ENCODE measurements at regions not wholly inside any gene's neighbourhood (a gene's known extent, or its start where the extent isn't known, plus 50 kb on each side); places are given as distances from the start of the nearest gene placed in this dataset.

DNA sequence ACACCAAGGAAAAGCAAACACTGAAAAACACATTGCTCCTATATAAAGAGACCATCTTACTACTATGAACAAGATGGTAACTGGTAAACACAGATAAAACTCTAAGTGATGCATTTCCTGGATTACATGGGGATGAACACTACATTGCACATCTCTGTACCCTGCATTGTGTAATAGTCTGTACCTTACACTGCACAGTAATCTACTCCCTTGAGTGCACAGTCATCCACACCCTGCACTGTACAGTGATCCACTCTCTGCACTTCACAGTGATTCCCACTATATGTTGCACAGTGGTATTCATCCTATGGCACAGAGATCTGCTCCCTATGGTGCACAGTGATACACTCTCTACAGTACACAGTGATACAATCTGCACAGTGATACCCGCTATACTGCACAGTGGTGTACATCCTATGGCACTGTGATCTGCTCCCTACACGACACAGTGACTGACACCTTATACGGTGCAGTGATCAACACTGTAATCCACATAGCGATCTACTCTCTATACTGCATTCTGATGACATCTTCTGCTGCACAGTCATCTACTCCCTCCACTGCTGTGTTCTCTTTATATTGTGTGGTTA is 462.2 kb upstream of the RGPD4 start:
- H3K27ac Mint-ChIP-seq = no peak overlapping the region

DNA sequence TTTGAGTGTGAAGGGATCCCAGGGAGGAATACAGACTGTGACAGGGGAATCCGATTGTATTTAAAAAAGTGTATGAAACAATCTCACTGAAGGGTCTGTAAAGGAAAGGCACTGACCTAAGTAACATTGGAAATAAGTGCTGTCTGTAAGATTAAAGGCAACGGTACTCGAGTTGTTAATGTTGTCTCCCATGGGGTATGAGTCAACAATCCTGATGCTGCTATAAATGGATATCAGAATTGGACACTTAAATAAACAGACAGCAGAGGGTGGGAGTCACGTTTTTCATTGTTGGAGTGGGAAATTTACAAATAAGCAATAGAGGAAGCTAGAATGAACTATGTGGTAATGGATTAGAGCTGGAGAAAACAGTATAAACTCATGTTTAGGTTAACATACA is 452.4 kb upstream of the RGPD4 start:
- no peak overlapping the region for H3K4me3 ChIP-seq (replicated peaks in 1 of 3; ENCODE audit: low read depth in 2 of 3, low read length in 3 of 3)
- no peaks in the 10 kb centered on the region for H3K36me3 Mint-ChIP-seq
- H2AFZ ChIP-seq (ENCODE audit: insufficient read depth, low read depth, low read length, poor library complexity, severe bottlenecking) = no peak overlapping the region
- H3K79me2 ChIP-seq (ENCODE audit: insufficient read depth, low read length) = no peaks in the 10 kb centered on the region
- 90% methylated on average over 3 of the region's 4 CpGs for WGBS (ENCODE audit: insufficient coverage)
- H3K36me3 ChIP-seq (replicated peaks in 1 of 2; ENCODE audit: control insufficient read depth in 1 of 2, insufficient read depth in 2 of 2, low read length in 2 of 2) = no peaks in the 10 kb centered on the region
- H3K27me3 ChIP-seq (ENCODE audit: control insufficient read depth in 2 of 2, insufficient read depth in 2 of 2, low read length in 2 of 2) = no peaks in the 10 kb centered on the region
- H3K4me3 Mint-ChIP-seq = no peak overlapping the region
- no peaks in the 10 kb centered on the region for H3K27me3 Mint-ChIP-seq (ENCODE audit: low read depth in 3 of 3)
- TF ChIP-seq, protein P1, sequence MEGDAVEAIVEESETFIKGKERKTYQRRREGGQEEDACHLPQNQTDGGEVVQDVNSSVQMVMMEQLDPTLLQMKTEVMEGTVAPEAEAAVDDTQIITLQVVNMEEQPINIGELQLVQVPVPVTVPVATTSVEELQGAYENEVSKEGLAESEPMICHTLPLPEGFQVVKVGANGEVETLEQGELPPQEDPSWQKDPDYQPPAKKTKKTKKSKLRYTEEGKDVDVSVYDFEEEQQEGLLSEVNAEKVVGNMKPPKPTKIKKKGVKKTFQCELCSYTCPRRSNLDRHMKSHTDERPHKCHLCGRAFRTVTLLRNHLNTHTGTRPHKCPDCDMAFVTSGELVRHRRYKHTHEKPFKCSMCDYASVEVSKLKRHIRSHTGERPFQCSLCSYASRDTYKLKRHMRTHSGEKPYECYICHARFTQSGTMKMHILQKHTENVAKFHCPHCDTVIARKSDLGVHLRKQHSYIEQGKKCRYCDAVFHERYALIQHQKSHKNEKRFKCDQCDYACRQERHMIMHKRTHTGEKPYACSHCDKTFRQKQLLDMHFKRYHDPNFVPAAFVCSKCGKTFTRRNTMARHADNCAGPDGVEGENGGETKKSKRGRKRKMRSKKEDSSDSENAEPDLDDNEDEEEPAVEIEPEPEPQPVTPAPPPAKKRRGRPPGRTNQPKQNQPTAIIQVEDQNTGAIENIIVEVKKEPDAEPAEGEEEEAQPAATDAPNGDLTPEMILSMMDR (IDR thresholded peaks at IDR 0.05) = no peak
- H3K4me1 ChIP-seq (ENCODE audit: control insufficient read depth in 1 of 2, insufficient read depth in 2 of 2, low read length in 2 of 2) = no peaks in the 10 kb centered on the region
- no peaks in the 10 kb centered on the region for H3K4me1 Mint-ChIP-seq
- intact Hi-C loops (cut with micrococcal nuclease) = no loop called here
- peaks cover 0 to 5% (median 3%) of the 10 kb centered on the region in 7 donors for H3K9me3 Mint-ChIP-seq
- H3K27ac Mint-ChIP-seq = no peak overlapping the region
- no peak overlapping the region for H3K9ac ChIP-seq (ENCODE audit: insufficient read depth, low read length, poor library complexity, severe bottlenecking)
- peaks cover 3% of the 10 kb centered on the region in 2 donors for H3K9me3 ChIP-seq (replicated peaks in 1 of 2; ENCODE audit: control insufficient read depth in 1 of 2, insufficient read depth in 1 of 2, low read length in 2 of 2)
- DNase-seq = no peak
- H3K27ac ChIP-seq (ENCODE audit: low read depth in 1 of 2, low read length in 2 of 2) = no peak overlapping the region
- H4K20me1 ChIP-seq (ENCODE audit: insufficient read depth, low read length) = no peaks in the 10 kb centered on the region
- H3K4me2 ChIP-seq (replicated peaks; ENCODE audit: extremely low read depth, low read length, poor library complexity, severe bottlenecking) = no peak overlapping the region

More for the DNA sequence above, 462.2 kb upstream of the RGPD4 start:
- H3K4me3 ChIP-seq (replicated peaks in 1 of 3; ENCODE audit: low read depth in 2 of 3, low read length in 3 of 3) = no peak overlapping the region
- no peaks in the 10 kb centered on the region for H3K27me3 Mint-ChIP-seq (ENCODE audit: low read depth in 3 of 3)
- no peak overlapping the region for H3K4me3 Mint-ChIP-seq
- H3K36me3 Mint-ChIP-seq = no peaks in the 10 kb centered on the region
- H4K20me1 ChIP-seq (ENCODE audit: insufficient read depth, low read length) = no peaks in the 10 kb centered on the region
- H3K27me3 ChIP-seq (ENCODE audit: control insufficient read depth in 2 of 2, insufficient read depth in 2 of 2, low read length in 2 of 2) = no peaks in the 10 kb centered on the region
- no peaks in the 10 kb centered on the region for H3K79me2 ChIP-seq (ENCODE audit: insufficient read depth, low read length)
- H3K4me1 Mint-ChIP-seq = no peaks in the 10 kb centered on the region
- DNase-seq = no peak
- peaks cover 0 to 18% (median 5%) of the 10 kb centered on the region in 7 donors for H3K9me3 Mint-ChIP-seq
- 100% methylated on average over 2 of the region's 4 CpGs for WGBS (ENCODE audit: insufficient coverage)
- H3K4me1 ChIP-seq (ENCODE audit: control insufficient read depth in 1 of 2, insufficient read depth in 2 of 2, low read length in 2 of 2) = no peaks in the 10 kb centered on the region
- H3K9me3 ChIP-seq (replicated peaks in 1 of 2; ENCODE audit: control insufficient read depth in 1 of 2, insufficient read depth in 1 of 2, low read length in 2 of 2) = no peaks in the 10 kb centered on the region
- H3K4me2 ChIP-seq (replicated peaks; ENCODE audit: extremely low read depth, low read length, poor library complexity, severe bottlenecking) = no peak overlapping the region
- no peaks in the 10 kb centered on the region for H3K36me3 ChIP-seq (replicated peaks in 1 of 2; ENCODE audit: control insufficient read depth in 1 of 2, insufficient read depth in 2 of 2, low read length in 2 of 2)
- TF ChIP-seq, protein P1 (IDR thresholded peaks at IDR 0.05) = no peak
- H3K27ac ChIP-seq (ENCODE audit: low read depth in 1 of 2, low read length in 2 of 2) = no peak overlapping the region
- no peak overlapping the region for H2AFZ ChIP-seq (ENCODE audit: insufficient read depth, low read depth, low read length, poor library complexity, severe bottlenecking)
- intact Hi-C loops (cut with micrococcal nuclease) = no loop called here
- no peak overlapping the region for H3K9ac ChIP-seq (ENCODE audit: insufficient read depth, low read length, poor library complexity, severe bottlenecking)

Measured in CD14-positive monocyte (primary cell).